K562 (cell line): ENCODE measurements at regions not wholly inside any gene's neighbourhood (a gene's known extent, or its start where the extent isn't known, plus 50 kb on each side); places are given as distances from the start of the nearest gene placed in this dataset.

ENCODE experiments used
- ATAC-seq: fragments of 200-7000 bp; cut with Tn5 transposase; 3 replicates; pipeline ENCODE4 v1.9.1; 2020; ENCODE audit warnings: moderate library complexity
- BruUV-seq: library from RNA; stranded (reverse); fragments of 400-500 nt; replicated peaks from 2 replicates; lab custom pipeline; 2021; lab: Mats Ljungman, UMichigan
- CTCF ChIA-PET: fragments of 300-600 bp; formaldehyde crosslinking; extraction: SDS; loops from one replicate; lab custom pipeline; 2021; ENCODE audit warnings: low intra/inter-chr PET ratio; lab: Yijun Ruan, JAX
- POLR2A ChIA-PET: fragments of 300-600, 350-650 bp; sonication (Branson Sonifier 250); formaldehyde crosslinking; extraction: SDS; loops from one replicate; lab custom pipeline; 2021; ENCODE audit warnings: antibody characterized with exemption, inconsistent platforms; lab: Yijun Ruan, JAX
- DNase-seq, 4 experiments: peaks; one replicate each; pipeline versions ENCODE4 v3.0.0 to v3.0.0-alpha.2; 2011 to 2018; ENCODE audit warnings: low spot score in 3 of 4, mixed read lengths in 3 of 4; ENCODE audit errors: extremely low read depth in 1 of 4
- FAIRE-seq: peaks from 2 replicates; lab custom pipeline; 2011; peaks lifted over from hg19 to GRCh38; lab: Jason Lieb, UNC
- H2AFZ ChIP-seq: 2 replicates; pipeline ENCODE4 v1.6.0; 2011; ENCODE audit warnings: low read depth, low read length, control low read depth, inconsistent platforms
- H3K27ac ChIP-seq: fragments of 200-600 bp; 3 replicates; pipeline ENCODE4 v1.8.0; 2011; ENCODE audit warnings: low read depth, mild to moderate bottlenecking, control low read depth, inconsistent platforms, low read length, moderate library complexity, mixed read lengths; ENCODE audit errors: extremely low read depth
- H3K27me3 ChIP-seq, 2 experiments: fragments of 300-600 bp in 1 of 2; 2 replicates in 1 of 2; 3 replicates in 1 of 2; pipeline versions ENCODE4 v1.6.0 to v1.8.0; 2011; ENCODE audit warnings: inconsistent platforms in 2 of 2, low read length in 2 of 2, mild to moderate bottlenecking in 1 of 2, mixed read lengths in 1 of 2, moderate library complexity in 1 of 2; ENCODE audit not compliant: control insufficient read depth in 2 of 2, insufficient read depth in 2 of 2
- H3K36me3 ChIP-seq: fragments of 300-600 bp; 3 replicates; pipeline ENCODE4 v1.8.0; 2011; ENCODE audit warnings: mild to moderate bottlenecking, low read length, inconsistent platforms; ENCODE audit not compliant: control insufficient read depth, insufficient read depth
- H3K4me1 ChIP-seq, 2 experiments: fragments of 200-600 bp in 1 of 2; replicated peaks in 1 of 2; 2 replicates in 1 of 2; 3 replicates in 1 of 2; pipeline versions ENCODE4 v1.5.1 to v1.8.0; 2011; ENCODE audit warnings: inconsistent platforms in 2 of 2, low read length in 2 of 2, mild to moderate bottlenecking in 1 of 2, mixed read lengths in 1 of 2, moderate library complexity in 1 of 2; ENCODE audit not compliant: control insufficient read depth in 2 of 2, insufficient read depth in 2 of 2
- H3K4me2 ChIP-seq: 2 replicates; pipeline ENCODE4 v1.6.1; 2011; ENCODE audit warnings: low read length, control low read depth, inconsistent platforms, mixed read lengths; ENCODE audit not compliant: insufficient read depth
- H3K4me3 ChIP-seq: fragments of 200-600 bp; sonication (generic), shearing (Covaris generic); 2 replicates; pipeline ENCODE4 v1.5.1; 2016; ENCODE audit warnings: control low read depth, inconsistent platforms
- H3K79me2 ChIP-seq: fragments of 200-600 bp; 3 replicates; pipeline ENCODE4 v1.8.0; 2011; ENCODE audit warnings: low read length, inconsistent platforms; ENCODE audit not compliant: control insufficient read depth, insufficient read depth
- H3K9ac ChIP-seq, 2 experiments: 2 replicates each; pipeline versions ENCODE4 v1.6.0 to v1.6.1; 2011; ENCODE audit warnings: low read depth in 2 of 2, low read length in 2 of 2, control low read depth in 1 of 2, inconsistent platforms in 1 of 2, mild to moderate bottlenecking in 1 of 2, mixed read lengths in 1 of 2; ENCODE audit not compliant: insufficient read depth in 1 of 2
- H3K9me1 ChIP-seq: one replicate; pipeline ENCODE4 v1.6.0; 2011; ENCODE audit warnings: inconsistent platforms, mild to moderate bottlenecking, low read length, moderate library complexity; ENCODE audit not compliant: control insufficient read depth, insufficient read depth
- H3K9me3 ChIP-seq: replicated peaks from 2 replicates; pipeline ENCODE4 v1.5.1; 2011; ENCODE audit warnings: low read depth, low read length, inconsistent platforms; ENCODE audit not compliant: control insufficient read depth, insufficient read depth
- H4K20me1 ChIP-seq: replicated peaks from 2 replicates; pipeline ENCODE4 v1.6.1; 2011; ENCODE audit warnings: low read length, inconsistent platforms, mixed read lengths; ENCODE audit not compliant: control insufficient read depth, insufficient read depth
- NFE2 ChIP-seq: IDR thresholded peaks from 2 replicates; pipeline ENCODE4 v1.6.1; 2014; ENCODE audit warnings: antibody characterized with exemption, low read depth
- SP1 ChIP-seq: sonication (generic); formaldehyde crosslinking; IDR thresholded peaks from 2 replicates; pipeline ENCODE4 v1.8.1; 2022; ENCODE audit warnings: mild to moderate bottlenecking, missing genetic modification reagents
- ZBTB2 ChIP-seq: fragments of 450-650 bp; IDR thresholded peaks from 2 replicates; pipeline ENCODE4 v1.6.1; 2016; ENCODE audit warnings: antibody characterized with exemption
- WGBS: fragments of 100-300 bp; shearing (Covaris generic); methylation state at CpG from one replicate; pipeline ENCODE4 v1.1.6; 2016; ENCODE audit warnings: low coverage, mixed read lengths; ENCODE audit not compliant: insufficient coverage; ENCODE audit errors: missing lambda C conversion rate; 5-methylcytosine and 5-hydroxymethylcytosine counted together
- in situ Hi-C: fragments of 300-500 bp; cut with MboI; formaldehyde crosslinking; loops from 4 replicates; pipeline ENCODE4 v1.15.0; 2018; ENCODE audit warnings: inconsistent platforms, mixed read lengths
- intact Hi-C: fragments of 100-400 bp; cut with micrococcal nuclease; formaldehyde crosslinking; loops from 2 replicates; pipeline ENCODE4 v1.14.2; 2022
- TF ChIP-seq, protein P1 (sequence below): fragments of 200-600 bp; sonication (generic); IDR thresholded peaks from one replicate; pipeline ENCODE4 v1.6.1; 2012; ENCODE audit warnings: mild to moderate bottlenecking, low read depth, low read length, inconsistent platforms
- TF ChIP-seq, protein P2 (sequence below): sonication (generic); formaldehyde crosslinking; IDR thresholded peaks from 2 replicates; pipeline ENCODE4 v1.9.0; 2022; ENCODE audit warnings: mild to moderate bottlenecking, missing genetic modification reagents

DNA sequence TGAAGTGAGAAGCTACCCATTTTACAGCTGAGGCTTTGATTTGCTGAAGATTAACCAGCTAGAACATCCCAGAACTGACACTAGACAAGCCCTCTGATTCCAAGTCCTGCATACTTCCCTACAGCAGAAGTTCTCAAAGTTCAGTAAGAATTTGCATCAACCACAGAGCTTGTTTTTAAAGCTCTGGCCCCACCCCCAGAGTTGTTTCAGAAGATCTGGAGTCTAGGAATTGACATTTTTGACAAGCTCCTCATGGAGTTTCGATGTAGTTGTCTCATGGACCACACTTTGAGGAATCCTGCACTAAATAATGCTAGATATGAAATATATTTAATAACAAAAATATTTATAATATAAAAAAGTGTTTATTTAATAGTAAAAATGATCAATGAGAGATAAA, 120.3 kb upstream of the ADAMTS18 start (continued):
- TF ChIP-seq SP1 (CRISPR knock-in tag) (no peak), ZBTB2 (no peak)

- FAIRE-seq (no peak), ATAC-seq (no peak)
- TF ChIP-seq, protein P1, sequence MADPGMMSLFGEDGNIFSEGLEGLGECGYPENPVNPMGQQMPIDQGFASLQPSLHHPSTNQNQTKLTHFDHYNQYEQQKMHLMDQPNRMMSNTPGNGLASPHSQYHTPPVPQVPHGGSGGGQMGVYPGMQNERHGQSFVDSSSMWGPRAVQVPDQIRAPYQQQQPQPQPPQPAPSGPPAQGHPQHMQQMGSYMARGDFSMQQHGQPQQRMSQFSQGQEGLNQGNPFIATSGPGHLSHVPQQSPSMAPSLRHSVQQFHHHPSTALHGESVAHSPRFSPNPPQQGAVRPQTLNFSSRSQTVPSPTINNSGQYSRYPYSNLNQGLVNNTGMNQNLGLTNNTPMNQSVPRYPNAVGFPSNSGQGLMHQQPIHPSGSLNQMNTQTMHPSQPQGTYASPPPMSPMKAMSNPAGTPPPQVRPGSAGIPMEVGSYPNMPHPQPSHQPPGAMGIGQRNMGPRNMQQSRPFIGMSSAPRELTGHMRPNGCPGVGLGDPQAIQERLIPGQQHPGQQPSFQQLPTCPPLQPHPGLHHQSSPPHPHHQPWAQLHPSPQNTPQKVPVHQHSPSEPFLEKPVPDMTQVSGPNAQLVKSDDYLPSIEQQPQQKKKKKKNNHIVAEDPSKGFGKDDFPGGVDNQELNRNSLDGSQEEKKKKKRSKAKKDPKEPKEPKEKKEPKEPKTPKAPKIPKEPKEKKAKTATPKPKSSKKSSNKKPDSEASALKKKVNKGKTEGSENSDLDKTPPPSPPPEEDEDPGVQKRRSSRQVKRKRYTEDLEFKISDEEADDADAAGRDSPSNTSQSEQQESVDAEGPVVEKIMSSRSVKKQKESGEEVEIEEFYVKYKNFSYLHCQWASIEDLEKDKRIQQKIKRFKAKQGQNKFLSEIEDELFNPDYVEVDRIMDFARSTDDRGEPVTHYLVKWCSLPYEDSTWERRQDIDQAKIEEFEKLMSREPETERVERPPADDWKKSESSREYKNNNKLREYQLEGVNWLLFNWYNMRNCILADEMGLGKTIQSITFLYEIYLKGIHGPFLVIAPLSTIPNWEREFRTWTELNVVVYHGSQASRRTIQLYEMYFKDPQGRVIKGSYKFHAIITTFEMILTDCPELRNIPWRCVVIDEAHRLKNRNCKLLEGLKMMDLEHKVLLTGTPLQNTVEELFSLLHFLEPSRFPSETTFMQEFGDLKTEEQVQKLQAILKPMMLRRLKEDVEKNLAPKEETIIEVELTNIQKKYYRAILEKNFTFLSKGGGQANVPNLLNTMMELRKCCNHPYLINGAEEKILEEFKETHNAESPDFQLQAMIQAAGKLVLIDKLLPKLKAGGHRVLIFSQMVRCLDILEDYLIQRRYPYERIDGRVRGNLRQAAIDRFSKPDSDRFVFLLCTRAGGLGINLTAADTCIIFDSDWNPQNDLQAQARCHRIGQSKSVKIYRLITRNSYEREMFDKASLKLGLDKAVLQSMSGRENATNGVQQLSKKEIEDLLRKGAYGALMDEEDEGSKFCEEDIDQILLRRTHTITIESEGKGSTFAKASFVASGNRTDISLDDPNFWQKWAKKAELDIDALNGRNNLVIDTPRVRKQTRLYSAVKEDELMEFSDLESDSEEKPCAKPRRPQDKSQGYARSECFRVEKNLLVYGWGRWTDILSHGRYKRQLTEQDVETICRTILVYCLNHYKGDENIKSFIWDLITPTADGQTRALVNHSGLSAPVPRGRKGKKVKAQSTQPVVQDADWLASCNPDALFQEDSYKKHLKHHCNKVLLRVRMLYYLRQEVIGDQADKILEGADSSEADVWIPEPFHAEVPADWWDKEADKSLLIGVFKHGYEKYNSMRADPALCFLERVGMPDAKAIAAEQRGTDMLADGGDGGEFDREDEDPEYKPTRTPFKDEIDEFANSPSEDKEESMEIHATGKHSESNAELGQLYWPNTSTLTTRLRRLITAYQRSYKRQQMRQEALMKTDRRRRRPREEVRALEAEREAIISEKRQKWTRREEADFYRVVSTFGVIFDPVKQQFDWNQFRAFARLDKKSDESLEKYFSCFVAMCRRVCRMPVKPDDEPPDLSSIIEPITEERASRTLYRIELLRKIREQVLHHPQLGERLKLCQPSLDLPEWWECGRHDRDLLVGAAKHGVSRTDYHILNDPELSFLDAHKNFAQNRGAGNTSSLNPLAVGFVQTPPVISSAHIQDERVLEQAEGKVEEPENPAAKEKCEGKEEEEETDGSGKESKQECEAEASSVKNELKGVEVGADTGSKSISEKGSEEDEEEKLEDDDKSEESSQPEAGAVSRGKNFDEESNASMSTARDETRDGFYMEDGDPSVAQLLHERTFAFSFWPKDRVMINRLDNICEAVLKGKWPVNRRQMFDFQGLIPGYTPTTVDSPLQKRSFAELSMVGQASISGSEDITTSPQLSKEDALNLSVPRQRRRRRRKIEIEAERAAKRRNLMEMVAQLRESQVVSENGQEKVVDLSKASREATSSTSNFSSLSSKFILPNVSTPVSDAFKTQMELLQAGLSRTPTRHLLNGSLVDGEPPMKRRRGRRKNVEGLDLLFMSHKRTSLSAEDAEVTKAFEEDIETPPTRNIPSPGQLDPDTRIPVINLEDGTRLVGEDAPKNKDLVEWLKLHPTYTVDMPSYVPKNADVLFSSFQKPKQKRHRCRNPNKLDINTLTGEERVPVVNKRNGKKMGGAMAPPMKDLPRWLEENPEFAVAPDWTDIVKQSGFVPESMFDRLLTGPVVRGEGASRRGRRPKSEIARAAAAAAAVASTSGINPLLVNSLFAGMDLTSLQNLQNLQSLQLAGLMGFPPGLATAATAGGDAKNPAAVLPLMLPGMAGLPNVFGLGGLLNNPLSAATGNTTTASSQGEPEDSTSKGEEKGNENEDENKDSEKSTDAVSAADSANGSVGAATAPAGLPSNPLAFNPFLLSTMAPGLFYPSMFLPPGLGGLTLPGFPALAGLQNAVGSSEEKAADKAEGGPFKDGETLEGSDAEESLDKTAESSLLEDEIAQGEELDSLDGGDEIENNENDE: no peak
- no peak for TF ChIP-seq NFE2
- TF ChIP-seq, protein P2, sequence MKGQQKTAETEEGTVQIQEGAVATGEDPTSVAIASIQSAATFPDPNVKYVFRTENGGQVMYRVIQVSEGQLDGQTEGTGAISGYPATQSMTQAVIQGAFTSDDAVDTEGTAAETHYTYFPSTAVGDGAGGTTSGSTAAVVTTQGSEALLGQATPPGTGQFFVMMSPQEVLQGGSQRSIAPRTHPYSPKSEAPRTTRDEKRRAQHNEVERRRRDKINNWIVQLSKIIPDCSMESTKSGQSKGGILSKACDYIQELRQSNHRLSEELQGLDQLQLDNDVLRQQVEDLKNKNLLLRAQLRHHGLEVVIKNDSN: no peak
These were observed 121.0 kb upstream of the ADAMTS18 start for GRCh38 chr16:77555791-77556190.

More at GRCh38 chr16:77555791-77556190, 121.0 kb upstream of the ADAMTS18 start:
- no peaks in the 10 kb centered on the region for H4K20me1 ChIP-seq
- H3K4me2 ChIP-seq: no peak overlapping the region
- DNase-seq: no peak
- intact Hi-C loops: no loop called here
- CTCF ChIA-PET: no interaction called here
- no peak overlapping the region for H2AFZ ChIP-seq
- H3K4me1 ChIP-seq: no peaks in the 10 kb centered on the region
- in situ Hi-C loops: no loop called here
- no peak overlapping the region for H3K4me3 ChIP-seq
- 1% methylated on average over 10 of the region's 12 CpGs for WGBS
- peaks cover 0 to 2% of the 10 kb centered on the region in 2 experiments; a peak in 1 of 5 replicates for H3K27me3 ChIP-seq
- BruUV-seq: no TSS peak
- no peaks in the 10 kb centered on the region for H3K36me3 ChIP-seq
- H3K27ac ChIP-seq: no peak overlapping the region
- H3K9ac ChIP-seq: no peak overlapping the region
- POLR2A ChIA-PET: no interaction called here
- no peaks in the 10 kb centered on the region for H3K9me1 ChIP-seq
- no peaks in the 10 kb centered on the region for H3K79me2 ChIP-seq
- no peaks in the 10 kb centered on the region for H3K9me3 ChIP-seq
